A549 (cell line): ENCODE measurements at regions not wholly inside any gene's neighbourhood (a gene's known extent, or its start where the extent isn't known, plus 50 kb on each side); places are given as distances from the start of the nearest gene placed in this dataset.

Experiments
- ATAC-seq, 2 experiments: fragments of 200-7000 bp in 1 of 2; fragments of >200 bp in 1 of 2; cut with Nextera tagmentation in 1 of 2; cut with Tn5 transposase in 1 of 2; 3 replicates each; pipeline versions ENCODE4 v1.8.0 to v1.9.1; 2018 to 2020; ENCODE audit warnings: mild to moderate bottlenecking in 1 of 2, moderate library complexity in 1 of 2
- CTCF ChIA-PET: fragments of 300-600 bp; sonication (Branson Sonifier 250); formaldehyde crosslinking; extraction: SDS; loops from one replicate; lab custom pipeline; 2021; ENCODE audit warnings: antibody characterized with exemption, inconsistent platforms; lab: Yijun Ruan, JAX
- POLR2A ChIA-PET: fragments of 350-600 bp; formaldehyde crosslinking; extraction: SDS; loops from one replicate; lab custom pipeline; 2021; ENCODE audit warnings: antibody characterized with exemption, inconsistent platforms; lab: Yijun Ruan, JAX
- DNase-seq, 2 experiments: peaks; one replicate each; pipeline versions ENCODE4 v3.0.0 to v3.0.0-alpha.2; 2011 to 2016; ENCODE audit warnings: low read depth in 1 of 2, low spot score in 1 of 2
- FAIRE-seq: peaks from 2 replicates; lab custom pipeline; 2011; peaks lifted over from hg19 to GRCh38; lab: Jason Lieb, UNC
- H3K27ac ChIP-seq, 2 experiments: fragments of >200 bp; sonication (Bioruptor Twin); formaldehyde crosslinking; 3 replicates each; pipeline ENCODE4 v1.5.1; 2016 to 2017
- H3K4me1 ChIP-seq: fragments of >200 bp; sonication (Bioruptor Twin); formaldehyde crosslinking; 3 replicates; pipeline ENCODE4 v1.6.1; 2016
- H3K4me2 ChIP-seq: fragments of >200 bp; sonication (Bioruptor Twin); formaldehyde crosslinking; 3 replicates; pipeline ENCODE4 v1.6.1; 2016
- H3K4me3 ChIP-seq: fragments of >200 bp; sonication (Bioruptor Twin); formaldehyde crosslinking; 3 replicates; pipeline ENCODE4 v1.5.1; 2016
- H3K9me3 ChIP-seq: fragments of >200 bp; sonication (Bioruptor Twin); formaldehyde crosslinking; 3 replicates; pipeline ENCODE4 v1.6.1; 2016
- BCL3 ChIP-seq: fragments of >200 bp; sonication (Bioruptor Twin); formaldehyde crosslinking; IDR thresholded peaks from 3 replicates; pipeline ENCODE4 v1.6.1; 2016
- BHLHE40 ChIP-seq: IDR thresholded peaks from 2 replicates; pipeline ENCODE4 v1.6.1; 2012; ENCODE audit warnings: low read depth, low read length, inconsistent platforms
- CBX2 ChIP-seq: fragments of 200-600 bp; sonication (generic); IDR thresholded peaks from 2 replicates; pipeline ENCODE4 v1.6.1; 2016; ENCODE audit warnings: low read depth, mild to moderate bottlenecking, borderline replicate concordance
- CBX8 ChIP-seq: fragments of 200-600 bp; sonication (generic); IDR thresholded peaks from 2 replicates; pipeline ENCODE4 v1.6.1; 2016
- CHD2 ChIP-seq: fragments of 150-350 bp; IDR thresholded peaks from 2 replicates; pipeline ENCODE4 v1.6.1; 2014; ENCODE audit warnings: low read length; ENCODE audit not compliant: partially characterized antibody
- CTCF ChIP-seq: fragments of >200 bp; sonication (Bioruptor Twin); formaldehyde crosslinking; IDR thresholded peaks from 3 replicates; pipeline ENCODE4 v1.5.1; 2016
- EHF ChIP-seq: fragments of 250-450 bp; sonication (Bioruptor Pico); IDR thresholded peaks from 2 replicates; pipeline ENCODE4 v1.5.0; 2020; ENCODE audit warnings: mild to moderate bottlenecking
- FOXS1 ChIP-seq: fragments of 250-450 bp; sonication (Bioruptor Pico); IDR thresholded peaks from 2 replicates; pipeline ENCODE4 v1.5.0; 2020; ENCODE audit warnings: mild to moderate bottlenecking, moderate library complexity
- GATA3 ChIP-seq: IDR thresholded peaks from 2 replicates; pipeline ENCODE4 v1.6.1; 2012; ENCODE audit warnings: borderline replicate concordance
- HEYL ChIP-seq: fragments of 250-450 bp; sonication (Bioruptor Pico); IDR thresholded peaks from 2 replicates; pipeline ENCODE4 v1.8.0; 2021; ENCODE audit warnings: mild to moderate bottlenecking, moderate library complexity
- HOXB13 ChIP-seq: fragments of 250-450 bp; sonication (Bioruptor Pico); IDR thresholded peaks from 2 replicates; pipeline ENCODE4 v1.5.0; 2020; ENCODE audit warnings: low read depth, mild to moderate bottlenecking, moderate library complexity
- KDM1A ChIP-seq: fragments of 200-600 bp; sonication (generic); IDR thresholded peaks from 2 replicates; pipeline ENCODE4 v1.6.1; 2016; ENCODE audit warnings: low read depth, mild to moderate bottlenecking
- MAZ ChIP-seq: fragments of 150-350 bp; IDR thresholded peaks from 2 replicates; pipeline ENCODE4 v1.6.1; 2014; ENCODE audit warnings: antibody characterized with exemption, low read depth, low read length, borderline replicate concordance
- MYC ChIP-seq: IDR thresholded peaks from 2 replicates; pipeline ENCODE4 v1.6.1; 2012; ENCODE audit warnings: mild to moderate bottlenecking, inconsistent platforms, low read length, improper control_type of control experiment, borderline replicate concordance
- NPAS2 ChIP-seq: fragments of 250-450 bp; sonication (Bioruptor Pico); IDR thresholded peaks from 2 replicates; pipeline ENCODE4 v1.8.0; 2022; ENCODE audit warnings: mild to moderate bottlenecking, moderate library complexity, borderline replicate concordance
- POLR2A ChIP-seq: IDR thresholded peaks from 2 replicates; pipeline ENCODE4 v1.6.1; 2012; ENCODE audit warnings: mild to moderate bottlenecking, low read length
- RAD21 ChIP-seq, 2 experiments: fragments of >200 bp in 1 of 2; sonication (Bioruptor Twin) in 1 of 2; formaldehyde crosslinking in 1 of 2; IDR thresholded peaks in 1 of 2; conservative IDR thresholded peaks in 1 of 2; 2 replicates in 1 of 2; 3 replicates in 1 of 2; pipeline ENCODE4 v1.6.1; 2012 to 2018; ENCODE audit warnings: inconsistent platforms in 1 of 2
- RARB ChIP-seq: fragments of 250-450 bp; sonication (Bioruptor Pico); IDR thresholded peaks from 2 replicates; pipeline ENCODE4 v1.8.0; 2021; ENCODE audit warnings: mild to moderate bottlenecking, moderate library complexity
- RFX5 ChIP-seq: fragments of 450-650 bp; IDR thresholded peaks from 2 replicates; pipeline ENCODE4 v1.7.1; 2014; ENCODE audit warnings: antibody characterized with exemption, mild to moderate bottlenecking, moderate library complexity
- RNF2 ChIP-seq: fragments of 200-600 bp; sonication (generic); IDR thresholded peaks from 2 replicates; pipeline ENCODE4 v1.6.1; 2016; ENCODE audit warnings: low read depth, mild to moderate bottlenecking, antibody characterized with exemption, moderate library complexity, borderline replicate concordance
- SMC3 ChIP-seq: fragments of >200 bp; sonication (Bioruptor Twin); formaldehyde crosslinking; IDR thresholded peaks from 3 replicates; pipeline ENCODE4 v1.6.1; 2018; ENCODE audit warnings: inconsistent platforms
- TFCP2L1 ChIP-seq: fragments of 250-450 bp; sonication (Bioruptor Pico); IDR thresholded peaks from 2 replicates; pipeline ENCODE4 v1.5.0; 2021; ENCODE audit warnings: mild to moderate bottlenecking
- TP53 ChIP-seq: fragments of 250-450 bp; sonication (Bioruptor Pico); IDR thresholded peaks from 2 replicates; pipeline ENCODE4 v1.5.0; 2021; ENCODE audit warnings: mild to moderate bottlenecking, moderate library complexity
- ZNF302 ChIP-seq: fragments of 250-450 bp; sonication (Bioruptor Pico); IDR thresholded peaks from 2 replicates; pipeline ENCODE4 v1.9.0; 2021; ENCODE audit warnings: inconsistent platforms, mild to moderate bottlenecking, moderate library complexity
- WGBS: methylation state at CpG from one replicate; pipeline ENCODE4 v1.1.6; 2017; ENCODE audit errors: missing lambda C conversion rate; 5-methylcytosine and 5-hydroxymethylcytosine counted together

GRCh38 chr5:174191850-174192655 is 146.5 kb downstream of the NSG2 start:
- Histone ChIP-seq H3K9me3 (no peaks in the 10 kb centered on the region), H3K4me3 (no peak overlapping the region), H3K27ac (no peak overlapping the region), H3K4me2 (no peak overlapping the region), H3K4me1 (no peaks in the 10 kb centered on the region)
- FAIRE-seq = no peak
- CTCF ChIA-PET = interaction anchor here (0.7 kb wide), 1 partner anchor 146 kb away, joined by 3 read pairs; the partner anchor contains the start of gene NSG2
- POLR2A ChIA-PET = no interaction called here
- no peak for TF ChIP-seq POLR2A
- TF ChIP-seq CBX2 = no peak
- no peak for TF ChIP-seq RARB (CRISPR knock-in tag)
- no peak for TF ChIP-seq HEYL (CRISPR knock-in tag)
- no peak for TF ChIP-seq BHLHE40
- no peak for TF ChIP-seq RNF2
- TF ChIP-seq KDM1A = no peak
- no peak for TF ChIP-seq ZNF302 (CRISPR knock-in tag)
- no peak for TF ChIP-seq HOXB13
- no peak for TF ChIP-seq TFCP2L1 (CRISPR knock-in tag)
- TF ChIP-seq MYC = no peak
- no peak for TF ChIP-seq GATA3
- no peak for ATAC-seq
- WGBS = 13% methylated on average over 10 of the region's 10 CpGs
- DNase-seq = no peak

GRCh38 chr5:174192901-174193300 is 147.4 kb downstream of the NSG2 start:
- CTCF ChIA-PET = interaction anchor here (0.7 kb wide), 1 partner anchor 147 kb away, joined by 3 read pairs; the partner anchor contains the start of gene NSG2
- Histone ChIP-seq H3K4me3 (no peak overlapping the region), H3K9me3 (no peaks in the 10 kb centered on the region)
- DNase-seq (no peak), FAIRE-seq (no peak)
- no peak for TF ChIP-seq CTCF
- no peak for TF ChIP-seq SMC3
- TF ChIP-seq NPAS2 (CRISPR knock-in tag) = no peak
- TF ChIP-seq EHF = no peak
- no peak for TF ChIP-seq CHD2
- no peak for TF ChIP-seq CBX2
- no peak for TF ChIP-seq FOXS1
- TF ChIP-seq BCL3 = no peak
- TF ChIP-seq RFX5 = no peak
- TF ChIP-seq CBX8 = no peak
- TF ChIP-seq RAD21 (conservative IDR thresholded peaks at IDR 0.05 in 1 of 2, IDR thresholded peaks at IDR 0.05 in 1 of 2) = no peak
- TF ChIP-seq TFCP2L1 (CRISPR knock-in tag) = no peak
- TF ChIP-seq TP53 = no peak
- TF ChIP-seq MAZ = no peak
- no peak for TF ChIP-seq HEYL (CRISPR knock-in tag)
- TF ChIP-seq, all 56 proteins: peak for 0
- H3K4me2 ChIP-seq = no peak overlapping the region
- ATAC-seq = no peak
- POLR2A ChIA-PET = no interaction called here
- H3K4me1 ChIP-seq = no peaks in the 10 kb centered on the region
- no peak overlapping the region for H3K27ac ChIP-seq
- WGBS = 51% methylated on average over 14 of the region's 14 CpGs
